Activated naive CD4-positive, alpha-beta T cell treated with anti-CD3 and anti-CD28 coated beads, Interleukin-2, amount 50 U/mL, for 24 hours (primary cell): ENCODE measurements at regions not wholly inside any gene's neighbourhood (a gene's known extent, or its start where the extent isn't known, plus 50 kb on each side); places are given as distances from the start of the nearest gene placed in this dataset.
"Not testable (repeated sequence)": the region's sequence is repeated elsewhere in the genome, so short reads cannot be mapped to it uniquely, and the experiment has no call there.

Experiments
- H3K27ac Mint-ChIP-seq: one replicate; pipeline ENCODE4 v1.8.0; 2021; ENCODE audit warnings: mild to moderate bottlenecking, mixed read lengths
- H3K27me3 Mint-ChIP-seq: one replicate; pipeline ENCODE4 v1.8.0; 2021; ENCODE audit warnings: mixed read lengths
- H3K36me3 Mint-ChIP-seq: one replicate; pipeline ENCODE4 v1.8.0; 2021; ENCODE audit warnings: mixed read lengths
- H3K4me1 Mint-ChIP-seq: one replicate; pipeline ENCODE4 v1.8.0; 2021; ENCODE audit warnings: mixed read lengths
- H3K4me3 Mint-ChIP-seq: one replicate; pipeline ENCODE4 v1.8.0; 2021; ENCODE audit warnings: mild to moderate bottlenecking, mixed read lengths
- H3K9me3 Mint-ChIP-seq: one replicate; pipeline ENCODE4 v1.8.0; 2021; ENCODE audit warnings: mixed read lengths

DNA sequence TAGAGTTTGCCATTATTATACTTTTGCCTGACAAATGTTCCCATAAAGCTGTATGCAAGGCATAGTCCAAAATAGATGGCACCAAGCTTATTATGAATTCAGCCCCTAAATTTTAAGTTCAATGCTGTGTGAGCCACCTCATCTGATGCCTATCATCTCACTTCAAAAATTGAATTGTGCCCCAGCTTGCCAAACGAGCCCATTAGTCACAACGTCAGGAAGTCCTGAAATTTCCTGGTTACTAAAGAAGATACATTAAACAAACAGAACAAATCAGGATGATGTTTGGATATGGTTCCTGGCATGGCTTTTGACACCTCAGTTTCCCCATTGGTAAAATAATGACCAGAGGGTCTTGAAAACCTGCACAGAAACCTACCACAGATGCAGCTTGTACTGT lies 147.5 kb upstream of the SOX21 start:
- Mint-ChIP-seq H3K36me3 (no peaks in the 10 kb centered on the region), H3K4me1 (peaks cover 21% of the 10 kb centered on the region), H3K4me3 (no peak overlapping the region), H3K27ac (no peak overlapping the region), H3K27me3 (no peaks in the 10 kb centered on the region), H3K9me3 (no peaks in the 10 kb centered on the region)

DNA sequence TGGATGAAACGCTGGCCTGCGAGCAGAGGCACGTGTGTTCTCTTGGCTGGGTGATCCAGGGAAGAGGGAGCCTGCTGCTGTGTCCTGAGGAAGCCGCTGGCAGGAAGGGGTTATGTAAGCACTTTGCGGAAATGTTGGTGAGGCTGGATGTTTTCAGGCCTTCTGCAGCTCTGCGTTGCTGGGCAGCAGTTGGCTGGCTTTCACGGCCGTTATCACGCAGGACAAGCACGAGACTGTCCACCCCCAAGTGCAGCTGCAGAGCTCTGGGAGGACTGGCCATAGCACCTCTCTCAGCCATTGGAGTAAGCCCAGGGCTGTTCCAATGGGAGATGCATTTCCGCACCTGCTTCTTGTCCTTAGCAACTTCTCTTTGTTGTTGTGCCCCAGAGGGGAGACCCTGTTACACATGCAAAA lies 146.9 kb upstream of the SOX21 start:
- peaks cover 21% of the 10 kb centered on the region for H3K4me1 Mint-ChIP-seq
- H3K27me3 Mint-ChIP-seq: no peaks in the 10 kb centered on the region
- H3K4me3 Mint-ChIP-seq: peak overlapping the region; percentile 38
- H3K27ac Mint-ChIP-seq: no peak overlapping the region
- H3K36me3 Mint-ChIP-seq: no peaks in the 10 kb centered on the region
- H3K9me3 Mint-ChIP-seq: no peaks in the 10 kb centered on the region

DNA sequence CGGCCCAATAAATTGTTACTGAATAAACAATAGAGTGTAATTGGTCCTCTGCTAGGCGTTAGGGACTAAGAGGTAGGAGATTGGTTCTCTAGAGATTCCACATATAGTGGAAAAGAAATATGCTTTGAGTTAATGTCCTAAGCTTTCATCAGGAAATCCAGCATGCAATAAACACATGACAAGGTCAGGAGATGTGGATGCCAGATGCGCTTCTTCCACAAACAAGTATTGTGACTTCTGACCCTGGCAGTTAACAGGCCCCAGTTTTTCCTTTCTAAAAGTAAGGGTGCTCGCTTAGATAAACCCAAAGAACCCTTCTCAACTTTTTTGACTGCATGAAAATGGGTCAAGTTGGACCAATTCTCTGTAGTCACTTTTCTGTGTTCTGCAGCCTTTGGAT lies 146.5 kb upstream of the SOX21 start:
- peak overlapping the region; percentile 38 for H3K4me3 Mint-ChIP-seq
- no peaks in the 10 kb centered on the region for H3K9me3 Mint-ChIP-seq
- no peaks in the 10 kb centered on the region for H3K27me3 Mint-ChIP-seq
- no peaks in the 10 kb centered on the region for H3K36me3 Mint-ChIP-seq
- no peak overlapping the region for H3K27ac Mint-ChIP-seq
- H3K4me1 Mint-ChIP-seq: peaks cover 21% of the 10 kb centered on the region

DNA sequence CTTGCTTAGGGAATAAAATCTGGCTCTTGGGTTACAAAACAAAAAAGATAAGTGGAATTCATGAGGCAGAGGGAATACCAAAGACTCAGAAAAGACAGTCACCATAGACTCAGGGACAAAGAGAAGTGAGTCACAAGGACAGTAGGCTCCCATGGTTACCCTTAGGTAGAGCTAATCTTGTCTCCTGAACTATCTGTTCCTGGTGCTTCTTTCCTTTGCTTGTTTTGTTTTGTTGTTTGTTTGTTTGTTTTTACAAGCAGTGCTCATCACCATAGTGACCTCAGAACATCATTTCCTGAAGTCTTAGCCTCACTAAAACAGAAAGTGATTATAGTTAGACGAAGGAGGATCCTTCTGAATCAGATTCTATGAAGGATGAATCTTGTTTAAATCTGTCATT lies 142.3 kb upstream of the SOX21 start:
- H3K27ac Mint-ChIP-seq: no peak overlapping the region
- no peaks in the 10 kb centered on the region for H3K36me3 Mint-ChIP-seq
- H3K9me3 Mint-ChIP-seq: no peaks in the 10 kb centered on the region
- H3K4me3 Mint-ChIP-seq: no peak overlapping the region
- H3K27me3 Mint-ChIP-seq: peaks cover 4% of the 10 kb centered on the region
- H3K4me1 Mint-ChIP-seq: no peaks in the 10 kb centered on the region

DNA sequence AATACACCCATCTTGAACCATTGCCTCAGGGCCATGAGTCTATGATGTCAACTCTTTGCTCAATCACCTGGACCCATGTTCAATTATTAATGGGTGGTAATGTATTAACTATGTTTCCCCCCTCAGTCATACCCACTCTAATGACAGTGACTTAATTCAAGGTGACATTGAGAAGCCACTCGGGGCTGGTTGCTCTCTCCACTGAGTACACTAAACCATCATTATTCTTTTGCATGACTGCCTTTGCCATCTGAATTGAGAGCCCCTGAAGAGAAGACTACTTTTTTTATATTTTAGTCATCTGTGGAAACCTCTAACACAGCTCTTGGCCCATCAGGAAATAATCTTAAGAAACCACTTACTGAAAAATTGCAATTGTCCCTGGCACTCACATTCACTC lies 139.2 kb upstream of the SOX21 start:
- Mint-ChIP-seq H3K27ac (no peak overlapping the region), H3K4me1 (no peaks in the 10 kb centered on the region), H3K9me3 (no peaks in the 10 kb centered on the region), H3K4me3 (no peak overlapping the region), H3K27me3 (peaks cover 4% of the 10 kb centered on the region), H3K36me3 (no peaks in the 10 kb centered on the region)

DNA sequence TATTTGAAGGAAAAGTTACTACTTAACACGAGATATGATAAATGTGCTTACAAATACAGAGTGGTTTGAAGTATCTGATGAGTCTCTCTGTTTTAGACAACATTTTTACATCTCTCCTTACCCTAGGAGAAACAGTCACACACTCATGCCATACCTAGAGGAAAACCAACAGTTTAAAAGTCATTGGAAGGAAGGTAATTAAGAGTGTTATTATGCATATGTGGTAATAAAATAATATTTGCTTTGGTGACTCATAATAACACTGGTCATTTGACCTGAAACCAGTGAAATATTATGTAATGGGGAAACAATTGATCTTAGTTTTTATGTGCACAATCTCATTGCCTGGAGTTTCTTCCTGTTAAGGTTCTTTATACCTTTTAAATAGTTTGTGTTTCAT lies 136.9 kb upstream of the SOX21 start:
- Mint-ChIP-seq H3K9me3 (no peaks in the 10 kb centered on the region), H3K4me3 (no peak overlapping the region), H3K36me3 (no peaks in the 10 kb centered on the region), H3K4me1 (no peaks in the 10 kb centered on the region), H3K27me3 (peaks cover 4% of the 10 kb centered on the region), H3K27ac (no peak overlapping the region)

DNA sequence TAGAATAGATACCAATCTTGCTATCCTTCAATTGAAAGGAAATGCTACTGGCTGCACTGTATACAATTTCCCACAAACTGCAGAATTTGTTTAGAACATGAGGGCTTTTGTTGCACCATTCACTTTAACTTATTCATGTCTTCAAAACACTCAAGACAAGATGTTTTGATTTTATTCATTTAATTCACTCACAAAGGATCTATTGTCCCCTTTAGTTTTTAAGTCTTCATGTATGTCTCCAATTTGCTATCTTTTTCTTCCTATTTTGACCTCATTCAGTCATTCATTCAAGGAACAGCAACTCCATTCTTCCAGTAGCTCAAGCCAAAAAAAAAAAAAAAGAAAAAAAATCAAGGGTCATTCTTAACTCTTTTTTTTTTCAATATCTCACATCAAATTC lies 130.6 kb upstream of the SOX21 start:
- Mint-ChIP-seq H3K27me3 (no peaks in the 10 kb centered on the region), H3K4me3 (no peak overlapping the region)

DNA sequence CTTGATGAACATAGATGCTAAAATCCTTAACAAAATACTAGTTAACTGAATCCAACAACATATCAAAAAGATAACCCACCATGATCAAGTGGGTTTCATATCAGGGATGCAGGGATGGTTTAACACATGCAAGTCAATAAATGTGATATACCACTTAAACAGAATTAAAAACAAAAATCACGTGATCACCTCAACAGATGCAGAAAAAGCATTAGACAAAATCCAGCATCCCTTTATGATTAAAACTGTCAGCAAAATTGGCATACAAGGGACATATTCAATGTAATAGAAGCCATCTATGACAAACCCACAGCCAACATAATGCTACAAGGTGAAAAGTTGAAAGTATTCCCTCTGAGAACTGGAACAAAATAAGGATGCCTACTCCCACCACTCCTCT lies 124.7 kb upstream of the SOX21 start:
- H3K27ac Mint-ChIP-seq, H3K4me3 Mint-ChIP-seq, H3K4me1 Mint-ChIP-seq, H3K9me3 Mint-ChIP-seq, H3K36me3 Mint-ChIP-seq: not testable (repeated sequence)
- H3K27me3 Mint-ChIP-seq: peaks cover 11% of the 10 kb centered on the region

More for the DNA sequence above, 130.6 kb upstream of the SOX21 start:
- Mint-ChIP-seq H3K36me3 (no peaks in the 10 kb centered on the region), H3K4me1 (no peaks in the 10 kb centered on the region), H3K9me3 (no peaks in the 10 kb centered on the region), H3K27ac (no peak overlapping the region)

DNA sequence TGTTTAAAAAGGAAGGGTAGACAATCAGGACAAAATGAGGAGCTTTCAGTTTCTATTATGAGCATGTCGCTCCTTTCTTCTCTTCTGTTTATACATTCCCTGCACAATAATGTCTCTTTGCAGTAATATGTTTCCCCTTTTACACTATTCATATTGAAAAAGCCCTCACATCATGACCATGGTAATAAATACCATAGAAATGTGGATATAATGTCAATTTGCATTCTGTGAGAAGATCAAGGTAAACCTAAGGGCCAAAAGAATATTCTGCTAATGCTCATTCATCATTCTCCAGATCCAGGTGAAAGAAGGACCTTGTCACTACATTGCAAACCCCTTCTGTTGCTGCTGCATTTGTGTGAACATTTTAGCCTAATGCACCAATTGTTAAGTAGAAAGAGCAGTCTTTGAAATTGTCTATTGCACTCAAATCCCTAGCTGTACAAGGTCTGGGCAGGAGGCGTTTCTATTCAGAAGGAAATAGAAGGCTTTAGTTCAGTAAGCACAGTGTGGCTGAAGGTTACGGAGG lies 117.6 kb upstream of the SOX21 start:
- H3K9me3 Mint-ChIP-seq: no peaks in the 10 kb centered on the region
- H3K4me1 Mint-ChIP-seq: no peaks in the 10 kb centered on the region
- no peak overlapping the region for H3K4me3 Mint-ChIP-seq
- peaks cover 4% of the 10 kb centered on the region for H3K27me3 Mint-ChIP-seq
- peaks cover 1% of the 10 kb centered on the region for H3K36me3 Mint-ChIP-seq
- H3K27ac Mint-ChIP-seq: no peak overlapping the region

DNA sequence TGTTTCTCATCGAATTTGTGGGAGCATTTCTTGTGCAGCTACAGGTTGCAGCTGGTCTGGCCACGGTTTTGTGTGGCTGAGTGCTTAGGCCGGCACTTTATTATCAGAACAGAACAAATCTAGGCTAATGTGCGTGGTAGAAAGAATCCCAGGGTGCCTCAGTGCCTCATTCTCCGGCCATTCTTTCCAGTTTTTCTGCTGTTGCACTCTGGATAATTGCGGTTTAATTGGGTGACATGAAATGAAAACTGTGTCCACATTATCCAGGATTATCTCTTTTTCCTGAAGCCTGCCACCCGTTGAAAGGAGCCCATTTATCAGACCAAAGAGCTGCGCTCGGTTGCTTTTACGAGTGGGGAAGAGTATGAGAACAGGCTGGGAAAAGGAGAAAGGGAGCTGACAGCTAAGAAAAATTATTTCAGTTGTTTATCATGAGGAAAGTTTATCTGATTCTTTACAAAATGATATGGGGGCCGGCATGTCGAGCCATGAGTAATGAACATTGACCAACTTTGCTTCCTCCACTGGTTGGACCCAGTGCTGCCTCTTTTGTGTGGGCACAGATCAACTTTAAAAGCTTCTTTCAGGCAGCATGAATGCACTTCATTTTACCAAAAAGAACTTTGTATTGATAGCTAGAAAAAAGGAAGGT lies 117.0 kb upstream of the SOX21 start:
- Mint-ChIP-seq H3K36me3 (peaks cover 1% of the 10 kb centered on the region), H3K9me3 (no peaks in the 10 kb centered on the region), H3K4me3 (no peak overlapping the region), H3K4me1 (no peaks in the 10 kb centered on the region), H3K27ac (no peak overlapping the region), H3K27me3 (peaks cover 4% of the 10 kb centered on the region)

DNA sequence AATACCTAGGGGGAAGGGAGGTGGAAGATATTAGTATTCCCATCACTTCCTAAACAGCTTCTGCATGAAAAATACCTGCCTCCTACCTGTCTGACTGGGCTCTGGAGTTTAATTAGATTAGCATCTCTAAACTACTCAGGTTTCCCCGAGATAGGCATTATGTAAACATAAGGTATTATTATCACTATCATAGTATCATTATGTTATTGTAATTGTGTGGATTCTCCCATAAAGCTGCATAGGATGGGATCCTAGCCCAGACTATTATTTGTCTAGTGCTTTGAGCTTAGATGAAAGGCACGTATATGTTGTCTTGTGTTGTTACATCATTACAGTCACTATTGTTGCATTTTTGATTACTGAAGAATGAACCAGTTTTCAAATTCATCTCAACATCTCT lies 115.2 kb upstream of the SOX21 start:
- Mint-ChIP-seq H3K4me1 (no peaks in the 10 kb centered on the region), H3K36me3 (no peaks in the 10 kb centered on the region), H3K27ac (no peak overlapping the region), H3K27me3 (peaks cover 5% of the 10 kb centered on the region), H3K9me3 (no peaks in the 10 kb centered on the region), H3K4me3 (no peak overlapping the region)

DNA sequence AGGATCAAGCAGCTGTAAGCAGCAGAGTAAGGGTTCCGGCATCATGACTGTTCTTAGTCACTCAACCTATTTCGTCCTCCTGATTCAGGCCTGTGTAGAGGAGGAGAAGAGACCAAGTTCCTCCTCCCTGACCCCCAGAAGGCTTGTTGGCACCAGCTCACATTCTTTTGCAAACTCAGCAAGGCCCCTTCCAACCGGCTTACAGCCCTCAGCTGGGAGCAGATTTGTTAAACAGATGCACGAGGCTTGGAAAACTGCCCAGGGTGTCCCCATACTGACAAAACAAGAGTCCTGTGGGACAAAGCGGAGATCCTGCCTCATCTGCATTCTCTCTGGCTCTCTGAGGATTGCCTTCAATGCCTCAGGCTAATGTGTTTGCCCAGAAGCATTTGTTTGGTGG lies 113.2 kb upstream of the SOX21 start:
- Mint-ChIP-seq H3K36me3 (no peaks in the 10 kb centered on the region), H3K4me3 (no peak overlapping the region), H3K9me3 (no peaks in the 10 kb centered on the region), H3K27ac (no peak overlapping the region), H3K4me1 (no peaks in the 10 kb centered on the region), H3K27me3 (peaks cover 6% of the 10 kb centered on the region)

DNA sequence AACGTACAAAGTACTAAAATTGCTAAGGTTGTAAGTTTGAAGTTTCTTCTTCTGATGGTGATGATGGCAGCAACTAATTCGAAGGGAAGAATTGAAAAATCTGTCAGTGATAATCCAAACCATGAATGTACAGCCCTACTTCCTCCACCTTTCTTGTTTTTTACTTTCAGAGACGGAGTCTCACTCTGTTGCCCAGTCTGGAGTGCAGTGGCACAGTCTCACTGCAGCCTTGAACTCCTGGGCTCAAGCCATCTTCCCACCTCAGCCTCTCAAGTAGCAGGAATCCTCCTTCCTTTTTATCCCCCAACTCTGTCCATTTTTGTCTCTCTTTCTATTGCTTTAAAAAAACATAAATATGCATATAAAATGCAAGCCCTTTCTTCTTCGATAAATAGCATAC lies 112.3 kb upstream of the SOX21 start:
- no peaks in the 10 kb centered on the region for H3K36me3 Mint-ChIP-seq
- no peak overlapping the region for H3K4me3 Mint-ChIP-seq
- H3K9me3 Mint-ChIP-seq: no peaks in the 10 kb centered on the region
- no peaks in the 10 kb centered on the region for H3K4me1 Mint-ChIP-seq
- peaks cover 6% of the 10 kb centered on the region for H3K27me3 Mint-ChIP-seq
- H3K27ac Mint-ChIP-seq: no peak overlapping the region

DNA sequence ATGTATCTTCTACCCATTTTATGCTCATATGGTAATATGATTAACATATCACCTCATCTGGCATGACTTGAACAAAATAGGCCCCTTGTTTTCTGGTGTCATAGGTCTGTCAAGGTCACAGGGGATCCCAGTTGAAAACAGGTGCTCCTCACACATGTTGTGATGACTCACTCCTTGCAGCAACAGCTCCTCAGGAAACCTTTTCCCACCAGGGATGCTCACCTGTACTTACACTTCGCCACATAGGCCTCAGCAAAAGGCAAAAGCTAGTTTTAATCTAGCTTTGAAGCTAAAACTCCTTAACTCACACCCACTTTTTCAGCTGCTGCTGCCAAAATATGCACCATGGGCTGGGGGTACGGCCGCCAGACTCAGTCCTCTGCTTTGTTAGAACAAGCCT lies 110.0 kb upstream of the SOX21 start:
- Mint-ChIP-seq H3K27me3 (peaks cover 6% of the 10 kb centered on the region), H3K36me3 (no peaks in the 10 kb centered on the region), H3K4me3 (no peak overlapping the region), H3K9me3 (no peaks in the 10 kb centered on the region), H3K27ac (no peak overlapping the region), H3K4me1 (no peaks in the 10 kb centered on the region)

DNA sequence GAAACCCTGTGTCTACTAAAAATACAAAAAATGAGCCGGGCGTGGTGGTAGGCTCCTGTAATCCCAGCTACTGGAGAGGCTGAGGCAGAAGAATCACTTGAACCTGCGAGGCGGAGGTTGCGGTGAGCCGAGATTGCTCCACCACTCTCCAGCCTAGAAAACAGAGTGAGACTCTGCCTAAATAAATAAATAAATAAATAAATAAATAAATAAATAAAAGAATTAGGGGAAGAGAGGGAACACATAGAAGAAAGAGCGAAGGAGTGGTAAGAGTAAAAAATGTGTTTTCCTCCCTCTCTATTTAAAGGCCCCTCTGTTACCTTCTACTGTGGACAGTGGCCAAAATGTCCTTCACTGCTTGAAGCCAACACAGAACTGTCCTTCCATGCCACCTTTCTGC lies 103.9 kb upstream of the SOX21 start:
- no peak overlapping the region for H3K27ac Mint-ChIP-seq
- no peak overlapping the region for H3K4me3 Mint-ChIP-seq
- H3K36me3 Mint-ChIP-seq: no peaks in the 10 kb centered on the region
- no peaks in the 10 kb centered on the region for H3K27me3 Mint-ChIP-seq
- H3K4me1 Mint-ChIP-seq: no peaks in the 10 kb centered on the region
- no peaks in the 10 kb centered on the region for H3K9me3 Mint-ChIP-seq

DNA sequence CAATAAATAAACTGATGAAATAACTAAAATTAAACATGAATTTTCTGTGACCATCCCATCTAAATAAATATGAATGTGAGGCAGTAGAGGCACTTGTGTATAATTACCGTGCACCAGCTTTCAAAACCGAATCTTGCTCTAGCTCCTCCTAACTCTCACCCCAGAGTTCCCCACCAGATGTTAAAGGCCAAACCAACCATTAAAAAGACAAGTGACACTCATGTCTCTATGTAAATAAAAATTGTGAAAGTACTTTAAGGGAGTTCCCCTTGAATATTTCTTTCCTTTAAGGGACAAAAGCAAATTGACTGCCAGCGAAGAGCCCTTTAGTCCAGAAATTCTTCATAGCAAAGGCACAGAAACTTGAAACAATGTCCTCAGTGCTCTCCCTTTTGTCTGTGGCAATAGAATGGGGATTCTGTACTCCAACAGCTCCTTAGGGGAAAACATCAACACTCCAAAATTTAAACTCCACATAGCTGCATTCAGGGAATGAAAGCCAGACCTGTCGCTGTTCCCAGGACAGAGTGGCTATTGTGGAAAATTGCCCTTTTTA lies 101.7 kb upstream of the SOX21 start:
- Mint-ChIP-seq H3K9me3 (no peaks in the 10 kb centered on the region), H3K36me3 (no peaks in the 10 kb centered on the region), H3K27me3 (no peaks in the 10 kb centered on the region), H3K4me3 (no peak overlapping the region), H3K27ac (no peak overlapping the region), H3K4me1 (no peaks in the 10 kb centered on the region)

DNA sequence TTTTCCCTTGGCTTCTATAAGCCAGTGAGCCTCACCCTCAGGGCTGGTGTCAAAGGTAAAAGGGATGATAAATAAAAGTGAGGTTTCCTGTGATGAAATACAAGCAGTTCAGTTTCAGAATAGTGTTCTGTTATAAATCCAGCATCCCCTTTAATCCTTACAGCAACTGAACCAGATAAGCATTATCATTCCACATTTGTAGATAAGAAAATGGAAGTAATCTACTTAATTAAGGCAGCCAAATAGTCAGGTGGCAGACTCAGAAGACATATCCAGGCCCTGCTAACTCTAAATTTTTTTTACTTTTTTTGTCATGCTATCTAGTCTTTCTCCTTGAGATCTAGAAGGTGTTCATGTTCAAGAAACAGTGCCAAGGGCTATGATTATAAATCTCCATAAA lies 99.4 kb upstream of the SOX21 start:
- Mint-ChIP-seq H3K9me3 (no peaks in the 10 kb centered on the region), H3K4me3 (no peak overlapping the region), H3K36me3 (no peaks in the 10 kb centered on the region), H3K27ac (no peak overlapping the region), H3K4me1 (no peaks in the 10 kb centered on the region), H3K27me3 (no peaks in the 10 kb centered on the region)
